Testis (tissue), 2 donors: ENCODE measurements at regions not wholly inside any gene's neighbourhood (a gene's known extent, or its start where the extent isn't known, plus 50 kb on each side); places are given as distances from the start of the nearest gene placed in this dataset.

Source experiments
- DNase-seq: peaks from one replicate; pipeline ENCODE4 v3.0.0-alpha.2; 2019
- H3K27ac ChIP-seq, 2 donors: fragments of 200-600 bp; sonication (generic); one replicate each; pipeline ENCODE4 v1.5.1; 2019
- H3K27me3 ChIP-seq: fragments of 200-600 bp; sonication (generic); one replicate; pipeline ENCODE4 v1.5.1; 2019
- H3K36me3 ChIP-seq: fragments of 200-600 bp; sonication (generic); one replicate; pipeline ENCODE4 v1.5.1; 2017; ENCODE audit warnings: low read depth; ENCODE audit errors: missing control alignments
- H3K4me1 ChIP-seq: fragments of 200-600 bp; sonication (generic); one replicate; pipeline ENCODE4 v1.5.1; 2019
- H3K4me3 ChIP-seq, 2 donors: fragments of 200-600 bp; sonication (generic); one replicate each; pipeline ENCODE4 v1.5.1; 2017 to 2019
- H3K9me3 ChIP-seq: fragments of 200-600 bp; sonication (generic); one replicate; pipeline ENCODE4 v1.5.1; 2017
- POLR2A ChIP-seq: fragments of 450-650 bp; IDR thresholded peaks from one replicate; pipeline ENCODE4 v1.6.1; 2017; ENCODE audit warnings: antibody characterized with exemption, mild to moderate bottlenecking, moderate library complexity
- WGBS, 2 donors: methylation state at CpG; one replicate each; pipeline ENCODE4 v1.1.5; 2018; 5-methylcytosine and 5-hydroxymethylcytosine counted together
- intact Hi-C: fragments of 100-400 bp; cut with DNase I; formaldehyde crosslinking; loops from one replicate; pipeline ENCODE4 v1.15.1; 2023; ENCODE audit warnings: low total_unique reads
- TF ChIP-seq, protein P1 (sequence below), 3 experiments: fragments of 450-650 bp in 2 of 3; fragments of 200-600 bp in 1 of 3; sonication (generic) in 1 of 3; IDR thresholded peaks; one replicate each; pipeline ENCODE4 v1.5.1; 2016 to 2019; ENCODE audit warnings: antibody characterized with exemption in 3 of 3, mild to moderate bottlenecking in 2 of 3, moderate library complexity in 1 of 3

DNA sequence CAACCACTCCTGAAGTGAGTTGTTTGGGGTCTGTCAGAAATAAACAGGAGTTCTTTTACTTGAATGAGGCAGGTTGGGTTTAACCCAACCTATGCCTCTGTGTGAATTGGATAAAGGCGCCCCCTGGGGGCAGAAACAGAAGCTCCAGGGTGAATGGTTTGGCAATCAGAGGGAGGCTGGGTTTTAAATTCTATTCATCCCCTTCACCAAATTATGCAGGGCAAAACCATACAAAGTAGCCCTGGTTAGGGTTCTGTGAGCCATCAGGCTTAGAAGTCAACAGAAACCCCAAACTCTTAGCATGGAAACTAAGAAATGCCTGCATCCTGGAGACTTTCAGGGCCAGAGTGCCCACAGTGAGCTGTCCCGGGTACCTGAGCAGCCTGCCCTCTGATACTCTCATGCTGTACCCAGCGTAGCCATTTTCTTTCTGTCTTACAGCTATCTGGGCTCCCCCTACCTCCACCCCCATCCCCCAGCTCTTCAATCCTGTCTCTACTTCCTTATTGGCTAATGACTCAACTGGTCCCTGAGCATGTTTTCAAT, 241.5 kb downstream of the ICOS start:
- H3K27me3 ChIP-seq = no peaks in the 10 kb centered on the region
- intact Hi-C loops = no loop called here
- 67 to 68% methylated on average over 3 of the region's 3 CpGs for WGBS, 2 donors

DNA sequence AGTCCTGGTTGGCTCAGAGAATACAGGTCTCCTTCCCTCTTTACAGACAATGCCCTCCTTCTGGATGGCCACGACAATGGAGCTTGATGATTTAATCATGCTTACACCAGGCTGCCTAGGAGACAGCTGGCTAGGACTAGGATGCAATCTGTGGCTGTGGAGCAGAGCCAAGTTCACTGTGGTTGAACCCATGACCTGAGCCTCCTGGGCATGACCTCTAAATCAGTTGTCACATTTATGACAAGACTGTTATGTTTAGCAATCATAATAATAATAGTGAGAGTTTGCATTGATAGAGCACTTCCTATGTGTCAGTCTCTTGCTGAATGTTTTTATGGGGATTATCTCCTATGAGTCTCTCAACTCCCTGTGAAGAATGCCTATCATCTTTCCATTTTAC, 244.1 kb downstream of the ICOS start:
- Histone ChIP-seq H3K9me3 (no peaks in the 10 kb centered on the region), H3K27ac (no peak overlapping the region), H3K4me3 (no peak overlapping the region), H3K36me3 (no peaks in the 10 kb centered on the region), H3K27me3 (no peaks in the 10 kb centered on the region), H3K4me1 (no peaks in the 10 kb centered on the region)
- intact Hi-C loops = no loop called here
- no peak for DNase-seq
- TF ChIP-seq, protein P1, sequence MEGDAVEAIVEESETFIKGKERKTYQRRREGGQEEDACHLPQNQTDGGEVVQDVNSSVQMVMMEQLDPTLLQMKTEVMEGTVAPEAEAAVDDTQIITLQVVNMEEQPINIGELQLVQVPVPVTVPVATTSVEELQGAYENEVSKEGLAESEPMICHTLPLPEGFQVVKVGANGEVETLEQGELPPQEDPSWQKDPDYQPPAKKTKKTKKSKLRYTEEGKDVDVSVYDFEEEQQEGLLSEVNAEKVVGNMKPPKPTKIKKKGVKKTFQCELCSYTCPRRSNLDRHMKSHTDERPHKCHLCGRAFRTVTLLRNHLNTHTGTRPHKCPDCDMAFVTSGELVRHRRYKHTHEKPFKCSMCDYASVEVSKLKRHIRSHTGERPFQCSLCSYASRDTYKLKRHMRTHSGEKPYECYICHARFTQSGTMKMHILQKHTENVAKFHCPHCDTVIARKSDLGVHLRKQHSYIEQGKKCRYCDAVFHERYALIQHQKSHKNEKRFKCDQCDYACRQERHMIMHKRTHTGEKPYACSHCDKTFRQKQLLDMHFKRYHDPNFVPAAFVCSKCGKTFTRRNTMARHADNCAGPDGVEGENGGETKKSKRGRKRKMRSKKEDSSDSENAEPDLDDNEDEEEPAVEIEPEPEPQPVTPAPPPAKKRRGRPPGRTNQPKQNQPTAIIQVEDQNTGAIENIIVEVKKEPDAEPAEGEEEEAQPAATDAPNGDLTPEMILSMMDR (IDR thresholded peaks at IDR 0.05) = no peak
- TF ChIP-seq POLR2A = no peak
- WGBS, 2 donors = 73 to 75% methylated on average over 1 of the region's 1 CpG

More for the DNA sequence above, 241.5 kb downstream of the ICOS start:
- TF ChIP-seq, protein P1 (IDR thresholded peaks at IDR 0.05) = peak in 2 of 3 experiments; percentile 17 to 60
- no peak for TF ChIP-seq POLR2A
- Histone ChIP-seq H3K36me3 (no peaks in the 10 kb centered on the region), H3K9me3 (no peaks in the 10 kb centered on the region), H3K4me3 (no peak overlapping the region), H3K4me1 (no peaks in the 10 kb centered on the region), H3K27ac (no peak overlapping the region)
- peak; percentile 63 for DNase-seq

DNA sequence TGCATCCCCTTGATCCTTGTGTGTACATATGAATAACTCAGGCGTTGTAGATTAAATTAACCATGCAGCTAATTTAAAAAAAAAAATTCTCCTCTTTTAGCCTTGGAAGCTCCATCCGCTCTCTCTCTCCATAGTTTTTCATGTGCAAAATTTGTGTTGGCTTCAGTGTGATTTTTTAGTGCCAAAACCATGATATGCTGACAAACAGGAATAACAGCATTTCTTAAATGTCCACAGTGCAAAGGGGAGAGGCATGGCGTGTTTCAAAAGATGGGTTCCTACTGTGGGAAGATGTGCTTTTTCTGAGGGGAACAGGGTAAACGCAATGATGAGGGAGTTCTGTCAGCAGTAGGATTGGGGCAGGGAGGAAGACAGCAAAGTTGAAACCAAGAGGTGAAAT, 247.0 kb downstream of the ICOS start:
- DNase-seq = no peak
- no peak for TF ChIP-seq POLR2A
- TF ChIP-seq, protein P1 (IDR thresholded peaks at IDR 0.05) = no peak
- 54 to 58% methylated on average over 4 of the region's 4 CpGs for WGBS, 2 donors

DNA sequence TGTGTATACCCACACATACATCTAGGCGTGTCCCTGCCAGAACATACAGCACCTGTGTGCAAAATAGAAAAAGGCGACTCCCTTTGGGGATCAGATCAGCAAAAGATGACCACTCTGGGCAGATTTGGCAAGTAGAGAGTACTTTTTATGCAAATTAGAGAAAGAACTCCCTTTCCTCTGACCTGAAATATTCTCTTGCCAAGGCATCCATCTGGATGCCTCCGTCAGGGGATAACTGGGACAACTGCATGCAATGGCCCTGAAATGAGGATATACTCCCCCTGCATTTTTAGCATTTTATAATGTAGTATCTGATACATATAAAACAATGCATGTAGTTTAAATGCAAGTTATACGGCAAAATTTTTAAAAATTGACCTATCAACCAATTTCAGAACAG, 247.7 kb downstream of the ICOS start:
- no peaks in the 10 kb centered on the region for H3K27me3 ChIP-seq
- no peaks in the 10 kb centered on the region for H3K36me3 ChIP-seq
- 65 to 77% methylated on average over 4 of the region's 4 CpGs for WGBS, 2 donors
- TF ChIP-seq, protein P1 (IDR thresholded peaks at IDR 0.05) = no peak
- TF ChIP-seq POLR2A = no peak
- no peak overlapping the region for H3K4me3 ChIP-seq
- no peak for DNase-seq
- no peaks in the 10 kb centered on the region for H3K4me1 ChIP-seq
- no peaks in the 10 kb centered on the region for H3K9me3 ChIP-seq
- intact Hi-C loops = no loop called here
- no peak overlapping the region for H3K27ac ChIP-seq

More for the DNA sequence above, 247.0 kb downstream of the ICOS start:
- intact Hi-C loops = no loop called here
- Histone ChIP-seq H3K4me1 (no peaks in the 10 kb centered on the region), H3K9me3 (no peaks in the 10 kb centered on the region), H3K27me3 (no peaks in the 10 kb centered on the region), H3K36me3 (no peaks in the 10 kb centered on the region), H3K27ac (no peak overlapping the region), H3K4me3 (no peak overlapping the region)
